CD4-positive, alpha-beta T cell treated with Interleukin-21 for 1 hour (primary cell): ENCODE measurements at regions not wholly inside any gene's neighbourhood (a gene's known extent, or its start where the extent isn't known, plus 50 kb on each side); places are given as distances from the start of the nearest gene placed in this dataset.
"Not testable (repeated sequence)": the region's sequence is repeated elsewhere in the genome, so short reads cannot be mapped to it uniquely, and the experiment has no call there.

Source experiments
- DNase-seq: peaks from one replicate; pipeline ENCODE4 v3.0.0-alpha.2; 2020

DNA sequence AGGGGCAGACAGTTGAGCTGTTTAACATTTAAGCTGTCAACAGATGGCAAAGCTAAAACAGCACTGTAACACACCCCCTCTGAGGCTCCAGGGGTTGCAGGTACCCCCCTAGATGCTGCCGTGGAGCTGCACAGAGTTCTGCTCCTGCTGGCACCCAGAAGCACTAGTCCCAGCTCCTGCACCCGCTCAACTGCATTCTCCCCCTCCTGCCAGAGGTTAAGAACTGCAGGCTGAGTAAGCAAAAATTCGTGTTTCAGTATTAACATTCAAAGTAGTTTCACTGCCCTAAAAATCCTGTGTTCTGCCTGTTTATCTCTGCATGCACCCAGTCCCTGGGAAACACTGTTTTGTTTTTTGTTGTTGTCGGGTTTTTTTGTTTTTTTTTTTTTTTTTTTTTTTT, 790.8 kb upstream of the KCND2 start:
- DNase-seq: no peak

DNA sequence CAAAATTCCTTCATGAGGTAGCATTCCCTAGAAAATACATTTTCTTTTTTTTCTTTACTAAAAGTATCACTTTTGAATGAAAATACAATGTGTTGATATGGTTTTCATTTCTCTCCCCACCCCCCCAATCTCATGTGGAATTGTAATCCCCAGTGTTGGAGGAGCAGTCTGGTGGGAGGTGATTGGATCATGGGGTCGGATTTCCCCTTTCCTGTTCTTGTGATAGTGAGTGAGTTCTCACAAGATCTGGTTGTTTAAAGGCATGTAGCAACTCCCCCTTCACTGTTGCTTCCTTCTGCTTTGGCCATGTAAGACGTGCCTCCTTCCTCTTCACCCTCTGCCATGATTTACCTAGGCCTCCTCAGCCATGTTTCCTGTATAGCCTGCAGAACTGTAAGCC, 790.3 kb upstream of the KCND2 start:
- DNase-seq: no peak

DNA sequence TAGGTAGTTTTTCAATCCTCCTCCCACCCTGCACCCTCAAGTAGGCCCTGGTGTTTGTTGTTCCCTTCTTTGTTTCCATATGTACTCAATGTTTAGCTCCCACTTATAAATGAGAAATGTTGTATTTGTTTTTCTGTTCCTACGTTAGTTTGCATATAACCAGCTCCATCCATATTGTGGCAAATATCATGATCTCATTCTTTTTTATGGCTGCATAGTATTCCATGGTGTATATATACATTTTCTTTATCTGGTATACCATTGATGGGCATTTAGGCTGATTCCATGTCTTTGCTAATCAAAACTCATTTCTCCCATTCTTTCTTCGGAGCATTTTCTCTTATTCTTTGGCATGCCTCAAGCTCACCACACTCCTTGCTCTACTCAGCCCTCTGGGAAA, 789.6 kb upstream of the KCND2 start:
- DNase-seq: no peak

DNA sequence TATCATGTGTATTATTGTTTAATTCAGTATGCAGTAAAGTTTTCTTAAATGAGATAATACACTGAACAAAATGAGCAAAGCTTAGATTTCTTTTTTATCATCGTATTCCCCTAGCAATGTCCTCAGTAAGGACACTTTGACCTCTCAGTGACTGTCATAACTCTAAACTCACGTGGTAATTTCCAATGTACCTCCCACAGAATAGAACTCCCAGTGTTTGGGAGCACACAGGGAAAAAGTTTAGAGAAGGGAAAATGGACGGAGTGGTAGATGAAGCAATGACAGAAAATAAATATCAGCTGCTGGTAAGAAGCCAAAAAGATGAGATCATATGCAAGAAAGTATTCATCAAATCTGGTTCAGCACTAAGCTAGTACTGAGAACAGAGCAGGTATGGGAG, 758.6 kb upstream of the KCND2 start:
- DNase-seq: no peak

DNA sequence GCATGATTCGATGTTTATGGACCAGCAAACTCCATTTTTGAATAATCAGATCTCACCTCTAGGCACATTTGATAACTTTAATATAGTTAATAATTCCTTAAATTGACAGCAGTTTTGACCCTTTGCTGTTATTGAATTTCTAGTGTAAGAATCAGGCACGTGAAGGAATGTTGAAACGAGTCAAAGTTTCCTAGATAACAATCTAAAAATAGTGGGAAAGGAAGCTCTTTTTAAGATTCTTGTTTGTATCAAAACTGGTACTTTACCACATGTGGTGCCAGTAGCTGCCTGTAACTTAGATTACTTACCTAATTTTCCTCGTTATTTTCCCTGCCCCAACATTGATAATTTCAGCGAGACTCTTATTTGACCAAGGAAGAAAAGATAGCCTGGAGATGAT, 757.8 kb upstream of the KCND2 start:
- DNase-seq: no peak

DNA sequence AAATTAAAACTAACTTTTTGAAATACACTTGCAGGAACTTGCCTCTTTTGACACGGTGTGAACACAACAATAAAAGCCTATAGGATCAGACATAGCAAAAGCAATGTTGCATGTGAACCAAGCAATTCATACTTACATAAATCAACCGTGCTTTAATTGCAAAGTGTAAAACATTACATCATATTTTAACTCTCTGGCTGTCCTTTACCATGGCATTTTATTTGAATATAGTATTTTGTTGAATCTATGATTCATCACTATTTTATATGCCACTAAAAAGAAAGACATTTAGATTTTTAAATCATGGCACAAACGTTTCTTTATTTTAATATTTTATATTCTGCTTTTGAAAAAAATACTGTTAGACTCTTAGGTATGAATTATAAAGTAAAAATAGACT, 757.0 kb upstream of the KCND2 start:
- no peak for DNase-seq

DNA sequence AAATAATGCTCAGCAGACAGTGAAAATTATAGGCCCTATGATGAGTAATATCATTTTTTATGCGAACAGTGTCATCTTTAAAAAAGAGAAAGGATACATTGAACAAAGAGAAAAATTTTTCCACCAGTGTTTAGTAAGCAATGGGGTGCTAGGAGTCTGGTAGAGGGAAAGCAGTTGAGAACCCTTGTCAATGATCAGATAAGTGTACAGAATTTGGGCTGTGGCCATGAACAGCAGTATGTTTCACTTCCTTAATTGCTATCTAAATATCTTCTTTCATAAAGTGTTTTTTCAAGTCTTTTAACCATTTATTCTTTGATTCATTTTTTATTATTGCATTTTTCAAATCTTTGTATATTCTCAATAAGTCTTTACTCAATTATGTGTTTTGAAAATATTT, 750.7 kb upstream of the KCND2 start:
- no peak for DNase-seq

DNA sequence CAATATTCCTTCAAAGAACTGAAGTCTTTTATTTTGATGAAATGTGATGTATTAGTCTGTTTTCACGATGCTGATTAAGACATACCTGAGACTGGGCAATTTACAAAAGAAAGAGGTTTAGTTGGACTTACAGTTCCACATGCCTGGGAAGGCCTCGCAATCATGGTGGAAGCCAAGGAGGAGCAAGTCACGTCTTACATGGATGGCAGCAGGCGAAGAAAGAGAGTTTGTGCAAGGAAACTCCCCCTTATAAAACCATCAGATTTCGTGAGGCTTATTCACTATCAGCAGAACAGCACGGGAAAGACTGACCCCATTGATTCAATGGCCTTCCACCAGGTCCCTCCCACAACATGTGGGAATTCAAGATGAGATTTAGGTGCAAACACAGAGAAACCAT, 750.3 kb upstream of the KCND2 start:
- DNase-seq: no peak

DNA sequence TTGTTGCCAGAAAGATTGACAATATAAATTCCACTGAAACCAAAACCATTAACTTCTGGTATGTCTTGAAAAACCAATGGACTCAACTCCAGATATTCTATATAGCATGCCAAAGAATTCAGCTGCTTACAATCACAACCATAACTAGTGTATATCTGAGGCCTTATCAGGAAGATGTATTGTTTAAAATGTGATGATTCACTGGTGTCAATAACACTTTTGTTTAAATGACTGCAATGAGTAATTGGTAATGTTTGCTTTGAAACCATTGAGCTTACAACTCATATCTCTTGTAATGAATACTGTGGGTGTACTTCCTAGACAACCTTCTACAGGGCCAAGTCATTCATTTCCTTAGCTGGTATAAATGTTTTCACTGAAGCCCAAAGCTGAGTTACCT, 727.9 kb upstream of the KCND2 start:
- DNase-seq: no peak

DNA sequence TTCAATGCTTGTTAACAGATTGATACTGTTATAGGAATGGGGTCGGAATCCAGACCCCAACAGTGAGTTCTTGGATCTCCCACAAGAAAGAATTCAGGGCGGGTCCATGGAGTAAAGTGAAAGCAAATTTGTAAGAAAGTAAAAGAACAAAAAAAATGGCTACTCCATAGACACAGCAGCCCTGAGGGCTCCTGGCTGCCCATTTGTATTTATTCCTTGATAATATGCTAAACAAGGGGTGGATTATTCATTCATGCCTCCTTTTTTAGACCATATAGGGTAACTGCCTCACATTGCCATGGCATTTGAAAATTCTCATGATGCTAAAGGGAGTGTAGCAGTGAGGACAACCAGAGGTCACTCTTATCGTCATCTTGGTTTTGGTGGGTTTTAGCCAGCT, 717.2 kb upstream of the KCND2 start:
- no peak for DNase-seq

DNA sequence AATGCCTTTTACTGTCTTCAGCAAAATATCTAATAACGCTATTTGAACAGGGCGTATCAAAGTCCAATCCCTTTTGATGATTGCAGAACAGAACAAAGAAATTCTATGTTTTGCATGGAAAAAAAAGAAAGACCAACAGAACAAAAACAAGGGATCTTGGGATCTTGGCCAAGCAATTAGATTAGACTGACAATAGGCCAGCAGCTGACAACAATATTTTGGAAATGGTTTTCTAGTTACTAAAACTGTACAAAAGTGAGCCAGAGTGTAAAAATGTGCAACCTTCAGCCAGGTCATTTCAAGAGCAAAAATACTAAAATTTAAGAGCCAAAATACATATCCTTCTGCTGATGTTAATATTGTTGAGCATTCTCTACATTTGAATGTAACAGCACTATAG, 716.5 kb upstream of the KCND2 start:
- DNase-seq: no peak

DNA sequence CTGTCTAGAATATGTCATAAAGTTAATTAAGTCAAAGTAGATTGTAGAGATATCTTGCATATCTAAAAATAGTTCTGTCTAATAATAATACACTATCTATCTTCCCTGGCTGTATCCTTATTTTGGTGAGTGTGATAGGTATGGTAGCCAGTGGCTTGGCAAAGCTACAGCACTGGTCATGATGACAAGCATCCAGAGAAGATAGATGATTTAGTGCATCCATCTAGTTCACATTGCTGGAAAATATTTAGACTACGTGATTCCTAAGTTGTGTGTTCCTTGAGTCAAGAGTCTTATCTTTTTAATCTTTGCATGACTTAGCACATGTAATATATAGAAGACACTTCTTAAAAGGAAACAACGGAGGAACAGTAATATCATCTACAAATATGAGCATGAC, 711.2 kb upstream of the KCND2 start:
- DNase-seq: no peak

DNA sequence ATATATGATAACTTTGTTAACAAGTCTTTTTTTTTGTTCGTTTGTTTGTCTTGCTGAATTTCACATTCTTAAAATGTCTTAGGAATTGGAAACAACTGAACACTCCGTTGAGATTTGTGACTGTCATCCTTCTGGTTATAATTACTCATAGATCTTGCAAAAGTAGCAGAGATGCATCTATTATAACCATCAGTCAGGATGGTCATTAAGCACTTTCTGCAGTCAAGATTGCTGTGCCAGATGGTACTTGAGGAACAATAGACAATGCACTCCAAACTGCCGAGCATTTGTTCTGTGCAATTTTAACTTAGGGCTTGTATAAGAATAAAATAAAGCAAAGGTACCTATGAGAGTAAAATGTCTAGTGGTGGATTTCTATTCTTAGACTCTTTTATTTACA, 710.1 kb upstream of the KCND2 start:
- DNase-seq: no peak

DNA sequence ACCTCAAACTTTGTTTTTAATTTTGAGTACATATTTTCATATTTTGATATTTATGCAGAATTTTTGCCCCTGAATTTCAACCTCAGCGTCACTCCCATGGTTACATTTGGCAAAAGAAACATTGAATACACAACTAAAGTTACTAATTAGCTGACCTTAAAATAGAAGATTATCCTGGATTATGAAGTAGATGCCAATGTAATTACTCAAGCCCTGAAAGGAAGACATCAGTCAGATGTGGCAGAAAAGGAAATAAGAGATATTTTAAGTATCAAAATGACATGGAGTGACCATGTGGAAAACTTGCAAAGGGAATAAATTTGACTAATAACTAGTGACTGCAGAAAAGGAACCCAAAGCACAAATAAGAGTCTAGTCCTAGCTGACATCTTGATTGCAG, 701.3 kb upstream of the KCND2 start:
- DNase-seq: no peak

DNA sequence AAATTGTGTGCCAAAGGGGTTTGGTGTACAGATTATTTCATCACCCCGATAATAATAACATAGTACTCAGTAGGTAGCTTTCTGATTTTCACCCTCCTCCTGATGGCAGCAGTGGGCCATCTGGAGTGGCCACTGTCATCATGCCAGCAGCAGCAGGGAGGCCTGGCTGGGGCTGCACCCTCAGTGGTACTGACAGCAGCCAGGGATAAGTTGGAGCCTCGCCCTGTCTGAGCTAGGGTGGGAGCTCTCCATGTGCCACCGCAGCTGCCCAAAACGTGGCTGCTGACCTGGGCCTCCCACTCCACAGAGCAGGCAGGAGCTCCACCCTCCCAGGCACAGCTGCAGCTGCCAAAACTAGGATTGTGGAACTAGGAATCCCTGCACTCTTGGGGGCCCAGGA, 700.8 kb upstream of the KCND2 start:
- no peak for DNase-seq

DNA sequence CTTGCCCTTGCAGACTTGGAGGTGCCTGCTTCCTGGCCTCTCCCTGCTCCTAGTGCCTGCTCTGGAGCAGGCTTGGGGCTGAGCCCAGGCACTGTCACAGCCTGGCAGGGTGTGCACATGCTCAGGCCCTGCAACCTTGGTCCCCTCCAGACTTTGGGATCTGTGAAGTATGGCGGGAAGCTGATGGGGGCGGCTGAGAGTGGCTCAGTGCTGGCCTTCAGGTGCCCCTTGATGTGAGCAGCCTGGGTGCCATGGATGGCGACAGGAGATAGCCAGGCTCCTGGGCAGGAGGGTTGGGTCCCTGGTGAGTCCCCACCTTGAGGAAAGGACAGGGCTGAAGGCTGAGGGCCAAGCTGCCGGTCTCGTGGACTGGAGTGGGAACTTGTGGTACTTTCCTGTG, 700.4 kb upstream of the KCND2 start:
- DNase-seq: no peak

DNA sequence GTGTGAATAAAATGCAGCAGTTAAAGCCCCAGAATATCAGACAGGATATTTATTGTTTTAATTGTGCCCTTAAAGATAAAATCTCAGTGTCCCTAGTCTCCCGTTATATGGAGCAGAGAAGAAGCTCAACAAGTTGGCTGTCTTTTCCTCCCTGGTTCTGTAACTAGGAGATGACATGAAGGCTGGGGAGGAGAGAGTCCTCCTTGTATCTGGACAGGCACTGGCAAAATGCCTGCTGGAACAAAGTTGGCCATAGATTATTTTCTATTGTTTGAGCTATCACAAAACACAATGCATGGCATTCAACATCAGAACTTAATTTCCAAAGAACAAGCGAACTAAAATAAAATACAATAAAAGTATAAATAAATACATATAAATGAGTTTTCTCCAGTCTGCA, 694.9 kb upstream of the KCND2 start:
- DNase-seq: no peak

DNA sequence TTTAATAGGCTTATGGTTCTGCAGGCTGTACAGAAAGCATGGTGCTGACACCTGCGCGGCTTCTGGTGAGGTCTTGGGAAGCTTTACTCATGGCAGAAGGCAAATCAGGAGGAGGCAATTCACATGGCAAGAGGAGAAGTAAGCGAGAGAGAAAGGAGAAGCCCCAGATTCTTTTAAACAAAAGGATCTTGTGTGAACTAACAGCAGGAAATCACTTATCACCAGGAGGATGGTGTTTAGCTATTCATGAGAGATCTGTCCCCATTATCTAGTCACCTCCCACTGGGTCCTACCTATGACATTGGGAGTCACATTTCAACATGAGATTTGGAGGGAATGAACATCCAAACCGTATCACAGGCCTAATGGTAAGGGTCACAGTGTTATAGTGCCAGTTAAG, 678.0 kb upstream of the KCND2 start:
- DNase-seq: no peak

DNA sequence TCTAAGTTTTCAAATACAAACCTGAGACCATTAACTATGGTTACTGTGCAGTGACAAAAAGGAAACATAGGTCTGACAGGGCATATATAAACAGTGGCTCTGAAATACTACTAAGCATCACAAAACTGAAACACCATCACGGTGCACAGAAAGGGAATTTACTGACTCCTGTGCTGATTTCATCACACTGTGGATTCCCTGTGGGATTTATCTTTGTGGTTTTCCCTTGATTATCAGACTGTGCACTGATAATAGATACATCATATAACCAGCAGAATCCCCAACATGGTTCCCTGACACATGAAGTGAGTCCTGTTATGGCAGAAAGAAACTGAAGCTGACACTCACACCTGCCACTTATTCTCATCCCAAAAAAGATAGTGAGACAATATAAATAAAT, 676.3 kb upstream of the KCND2 start:
- no peak for DNase-seq

DNA sequence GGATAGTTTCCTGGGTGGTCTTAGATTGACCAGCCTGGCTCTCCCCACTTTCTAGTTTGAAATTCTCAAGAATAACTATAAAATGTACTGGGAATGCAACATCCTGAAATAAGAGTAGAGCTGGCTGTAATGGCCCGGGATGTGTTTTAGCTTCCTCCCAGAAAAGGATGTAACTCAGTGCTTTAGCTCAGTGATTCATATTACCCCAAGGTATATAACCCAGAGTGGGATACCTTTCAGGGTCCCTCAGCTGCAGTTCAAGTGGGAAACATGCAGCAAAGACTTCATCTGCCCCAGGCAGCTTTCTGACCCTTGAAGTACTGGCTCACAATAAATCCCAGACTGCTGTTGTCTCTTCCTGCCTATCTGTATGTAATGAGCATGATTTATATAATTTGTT, 666.7 kb upstream of the KCND2 start:
- DNase-seq: no peak

DNA sequence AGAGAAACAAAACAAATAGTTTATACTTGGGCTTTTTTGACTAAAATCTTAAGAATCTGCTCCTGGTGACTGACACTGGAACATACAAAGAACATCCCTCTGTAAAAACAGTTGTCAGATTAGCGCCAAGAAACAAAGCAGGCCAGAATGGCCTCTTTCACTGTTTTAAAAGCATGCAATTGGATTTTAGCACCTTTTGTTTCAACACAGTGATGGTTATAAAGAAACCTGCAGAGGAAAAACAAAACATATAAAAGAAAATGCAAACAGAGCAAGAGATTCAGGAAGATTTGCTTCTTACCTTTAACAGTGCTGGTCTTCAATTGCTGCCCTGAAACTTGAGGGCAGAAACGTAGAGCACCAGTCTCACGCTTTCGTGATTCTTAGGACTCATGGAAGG, 652.2 kb upstream of the KCND2 start:
- DNase-seq: no peak

DNA sequence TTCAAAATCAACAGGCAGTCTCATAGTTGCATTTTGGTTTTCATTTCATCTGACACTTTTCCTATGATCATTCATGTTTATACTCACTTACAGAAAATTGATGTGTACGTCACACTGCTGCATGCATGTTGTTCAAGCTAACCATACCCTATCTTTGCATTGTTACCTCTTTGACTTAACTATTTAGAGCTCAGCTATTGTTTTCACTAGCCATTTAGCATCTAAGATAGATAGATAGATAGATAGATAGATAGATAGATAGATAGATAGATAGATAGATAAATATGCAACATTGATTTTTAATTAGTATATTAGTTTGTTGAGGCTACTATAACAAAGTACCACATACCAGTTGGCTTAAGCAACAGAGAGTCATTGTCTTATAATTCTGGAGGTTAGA, 649.5 kb upstream of the KCND2 start:
- no peak for DNase-seq

DNA sequence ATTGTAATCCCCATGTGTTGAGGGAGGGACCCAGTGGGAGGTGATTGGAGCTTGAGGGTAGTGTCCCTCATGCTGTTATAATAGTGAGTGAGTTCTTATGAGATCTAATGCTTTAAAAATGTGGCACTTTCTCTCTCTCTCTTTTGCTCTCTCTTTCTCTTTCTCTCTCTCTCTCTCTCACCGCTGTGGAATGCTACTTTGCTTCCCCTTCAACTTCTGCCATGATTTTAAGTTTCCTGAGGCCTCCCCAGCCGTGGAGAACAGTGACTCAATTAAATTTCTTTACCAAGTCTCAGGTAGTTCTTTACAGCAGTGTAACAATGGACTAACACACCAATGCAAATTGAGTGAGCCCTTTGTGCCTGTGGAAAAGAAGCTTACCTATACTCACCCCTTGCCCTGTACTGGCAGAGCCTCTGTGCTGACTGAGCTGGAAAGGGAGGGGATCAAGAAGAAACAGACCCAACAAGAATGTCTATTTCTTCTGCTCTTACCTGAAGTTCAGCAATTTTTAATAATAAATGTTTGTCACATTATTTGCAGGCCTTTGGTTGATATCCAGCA, 642.5 kb upstream of the KCND2 start:
- DNase-seq: no peak

DNA sequence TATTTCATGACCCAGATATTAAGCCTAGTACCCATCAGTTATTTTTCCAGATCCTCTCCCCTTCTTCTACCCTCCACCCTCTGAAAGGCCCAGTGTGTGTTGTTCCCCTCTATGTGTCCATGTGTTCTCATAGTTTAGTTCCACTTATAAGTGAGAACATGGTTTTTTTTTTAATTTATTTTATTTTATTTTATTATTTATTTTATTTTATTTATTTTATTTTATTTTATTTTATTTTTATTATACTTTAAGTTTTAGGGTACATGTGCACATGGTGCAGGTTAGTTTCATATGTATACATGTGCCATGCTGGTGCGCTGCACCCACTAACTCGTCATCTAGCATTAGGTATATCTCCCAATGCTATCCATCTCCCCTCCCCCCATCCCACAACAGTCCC, 639.2 kb upstream of the KCND2 start:
- not testable (repeated sequence) for DNase-seq

DNA sequence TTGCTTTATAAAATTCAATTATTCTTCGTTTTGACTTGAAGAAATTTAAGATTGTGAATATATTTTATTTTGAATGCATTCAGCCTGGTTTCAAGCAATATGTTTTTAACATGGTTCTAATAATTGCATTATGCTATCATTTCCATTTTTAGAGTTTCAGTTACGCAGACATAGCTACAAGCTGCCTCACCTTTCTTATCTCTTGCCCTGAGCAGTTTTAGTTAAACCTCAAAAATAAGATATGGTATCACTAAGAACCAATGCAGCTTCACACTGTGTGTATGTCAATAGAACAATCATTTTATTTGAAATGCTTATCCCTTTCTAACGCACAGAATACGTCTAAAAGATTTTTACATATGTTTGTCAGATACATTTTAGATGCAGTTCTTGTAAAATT, 632.6 kb upstream of the KCND2 start:
- DNase-seq: no peak

DNA sequence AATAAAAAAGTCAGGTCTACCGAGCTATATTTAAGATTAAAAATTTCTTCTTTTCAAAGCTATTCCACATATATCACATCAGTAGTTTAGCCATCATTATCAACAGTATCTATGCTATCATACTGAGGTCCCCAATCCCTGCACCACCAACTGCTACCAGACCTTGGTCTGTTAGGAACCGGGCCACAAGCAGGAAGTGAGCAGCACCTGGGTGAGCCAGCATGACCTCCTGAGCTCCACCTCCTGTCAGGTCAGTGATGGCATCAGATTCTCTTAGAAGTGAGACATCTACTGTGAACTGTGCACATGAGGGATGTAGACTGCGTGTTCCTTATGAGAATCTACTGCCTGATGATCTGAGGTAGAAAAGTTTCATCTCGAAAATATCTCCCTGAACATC, 632.1 kb upstream of the KCND2 start:
- DNase-seq: no peak
